ENCODE measurements at regions not wholly inside any gene's neighbourhood (a gene's known extent, or its start where the extent isn't known, plus 50 kb on each side); places are given as distances from the start of the nearest gene placed in this dataset.

DNA sequence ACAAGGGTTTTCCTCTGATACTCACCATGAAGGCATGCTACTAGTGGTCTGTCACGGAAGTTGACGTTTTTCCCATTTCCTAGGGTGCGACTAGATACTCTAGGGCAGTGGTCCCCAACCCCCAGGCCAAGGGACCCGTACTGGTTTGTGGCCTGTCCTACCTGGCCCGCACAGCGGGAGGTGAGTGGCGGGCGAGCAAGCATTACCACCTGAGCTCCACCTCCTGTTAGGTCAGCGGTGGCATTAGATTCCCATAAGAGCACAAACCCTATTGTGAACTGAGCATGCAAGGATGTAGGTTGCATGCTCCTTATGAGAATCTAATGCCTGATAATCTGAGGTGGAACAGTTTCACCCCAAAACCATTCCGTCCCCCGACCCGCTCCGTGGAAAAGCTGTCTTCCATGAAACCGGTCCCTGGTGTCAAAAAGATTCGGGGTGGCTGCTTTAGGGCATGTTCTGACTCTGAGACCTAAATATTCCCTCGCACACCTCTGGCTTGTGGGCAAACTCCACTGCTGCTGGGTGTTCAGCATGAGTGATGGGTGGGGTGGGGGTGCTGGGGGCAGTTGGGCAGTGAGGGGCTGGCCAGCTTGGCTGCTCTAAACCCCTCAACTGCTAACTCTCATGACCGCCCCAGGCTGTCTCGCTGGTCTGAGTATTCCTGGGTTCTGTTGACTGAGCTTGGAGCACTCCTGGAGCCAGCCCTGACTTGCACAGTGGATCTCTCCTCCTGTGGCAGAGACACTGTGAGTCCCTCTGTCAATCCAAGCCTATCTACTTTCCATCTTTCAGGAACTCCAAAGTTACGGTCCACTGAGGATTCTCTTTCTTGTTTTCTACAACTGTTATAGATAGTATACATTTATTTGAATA, 78.3 kb upstream of the NEK6 start:
- TF ChIP-seq, protein P1, sequence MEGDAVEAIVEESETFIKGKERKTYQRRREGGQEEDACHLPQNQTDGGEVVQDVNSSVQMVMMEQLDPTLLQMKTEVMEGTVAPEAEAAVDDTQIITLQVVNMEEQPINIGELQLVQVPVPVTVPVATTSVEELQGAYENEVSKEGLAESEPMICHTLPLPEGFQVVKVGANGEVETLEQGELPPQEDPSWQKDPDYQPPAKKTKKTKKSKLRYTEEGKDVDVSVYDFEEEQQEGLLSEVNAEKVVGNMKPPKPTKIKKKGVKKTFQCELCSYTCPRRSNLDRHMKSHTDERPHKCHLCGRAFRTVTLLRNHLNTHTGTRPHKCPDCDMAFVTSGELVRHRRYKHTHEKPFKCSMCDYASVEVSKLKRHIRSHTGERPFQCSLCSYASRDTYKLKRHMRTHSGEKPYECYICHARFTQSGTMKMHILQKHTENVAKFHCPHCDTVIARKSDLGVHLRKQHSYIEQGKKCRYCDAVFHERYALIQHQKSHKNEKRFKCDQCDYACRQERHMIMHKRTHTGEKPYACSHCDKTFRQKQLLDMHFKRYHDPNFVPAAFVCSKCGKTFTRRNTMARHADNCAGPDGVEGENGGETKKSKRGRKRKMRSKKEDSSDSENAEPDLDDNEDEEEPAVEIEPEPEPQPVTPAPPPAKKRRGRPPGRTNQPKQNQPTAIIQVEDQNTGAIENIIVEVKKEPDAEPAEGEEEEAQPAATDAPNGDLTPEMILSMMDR (IDR thresholded peaks at IDR 0.05; ENCODE audit: insufficient read depth, missing control alignments): no peak
- DNase-seq (ENCODE audit: insufficient read length, low spot score): no peak
- FAIRE-seq: no peak

GRCh38 chr9:124180557-124180956, 77.2 kb upstream of the NEK6 start:
- TF ChIP-seq, protein P1 (IDR thresholded peaks at IDR 0.05; ENCODE audit: insufficient read depth, missing control alignments): no peak
- DNase-seq (ENCODE audit: insufficient read length, low spot score): no peak
- no peak for FAIRE-seq

DNA sequence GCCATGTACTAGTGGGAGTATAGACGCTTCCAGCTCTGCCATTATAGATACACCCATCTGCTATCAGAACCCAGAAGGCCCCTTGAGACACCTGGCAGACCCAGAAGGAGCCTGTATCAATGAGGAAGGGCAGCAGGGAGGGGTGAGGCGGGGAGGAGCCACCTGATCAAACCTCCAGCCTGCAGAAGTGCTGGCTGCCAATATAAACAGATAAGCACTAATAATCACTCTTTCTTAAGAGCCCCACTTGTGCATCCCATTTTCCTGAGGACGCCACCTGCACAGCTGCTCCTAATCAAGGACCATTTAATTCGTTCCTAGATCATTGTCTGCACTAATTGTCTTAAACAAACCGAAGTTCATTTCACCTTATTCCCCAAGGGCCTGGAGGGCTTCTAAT, 75.0 kb upstream of the NEK6 start:
- TF ChIP-seq, protein P1 (IDR thresholded peaks at IDR 0.05; ENCODE audit: insufficient read depth, missing control alignments): no peak
- no peak for DNase-seq (ENCODE audit: insufficient read length, low spot score)
- no peak for FAIRE-seq

- DNase-seq (ENCODE audit: insufficient read length, low spot score) (no peak), FAIRE-seq (no peak)
Measured at GRCh38 chr9:124183772-124184171, 74.0 kb upstream of the NEK6 start.

DNA sequence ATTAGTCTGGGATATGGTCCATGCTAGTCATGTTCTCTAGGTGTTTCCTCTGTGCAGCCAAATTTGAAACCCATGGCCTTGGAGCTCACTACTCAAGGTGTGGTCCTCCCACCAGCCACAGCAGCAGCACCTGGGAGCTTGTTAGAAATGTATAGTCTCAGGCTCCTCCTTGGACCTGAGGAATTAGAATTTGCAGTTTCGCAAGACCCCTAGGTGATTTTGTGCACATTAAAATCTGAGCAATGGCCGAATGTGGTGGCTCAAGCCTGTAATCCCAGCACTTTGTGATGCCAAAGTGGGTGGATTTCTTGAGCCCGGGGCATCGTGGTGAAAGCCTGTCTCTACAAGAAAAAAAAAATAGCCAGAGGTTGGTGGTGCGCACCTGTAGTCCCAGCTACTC, 72.3 kb upstream of the NEK6 start:
- TF ChIP-seq, protein P1 (IDR thresholded peaks at IDR 0.05; ENCODE audit: insufficient read depth, missing control alignments): no peak
- FAIRE-seq: no peak

More at GRCh38 chr9:124183772-124184171, 74.0 kb upstream of the NEK6 start:
- TF ChIP-seq, protein P1 (IDR thresholded peaks at IDR 0.05; ENCODE audit: insufficient read depth, missing control alignments): no peak

GRCh38 chr9:124187311-124187710, 70.4 kb upstream of the NEK6 start:
- TF ChIP-seq, protein P1 (IDR thresholded peaks at IDR 0.05; ENCODE audit: insufficient read depth, missing control alignments): no peak
- no peak for DNase-seq (ENCODE audit: insufficient read length, low spot score)
- FAIRE-seq: no peak

More for the DNA sequence above, 72.3 kb upstream of the NEK6 start:
- no peak for DNase-seq (ENCODE audit: insufficient read length, low spot score)

Measured in D721Med (cell line).